ENCODE measurements at regions not wholly inside any gene's neighbourhood (a gene's known extent, or its start where the extent isn't known, plus 50 kb on each side); places are given as distances from the start of the nearest gene placed in this dataset.

DNA sequence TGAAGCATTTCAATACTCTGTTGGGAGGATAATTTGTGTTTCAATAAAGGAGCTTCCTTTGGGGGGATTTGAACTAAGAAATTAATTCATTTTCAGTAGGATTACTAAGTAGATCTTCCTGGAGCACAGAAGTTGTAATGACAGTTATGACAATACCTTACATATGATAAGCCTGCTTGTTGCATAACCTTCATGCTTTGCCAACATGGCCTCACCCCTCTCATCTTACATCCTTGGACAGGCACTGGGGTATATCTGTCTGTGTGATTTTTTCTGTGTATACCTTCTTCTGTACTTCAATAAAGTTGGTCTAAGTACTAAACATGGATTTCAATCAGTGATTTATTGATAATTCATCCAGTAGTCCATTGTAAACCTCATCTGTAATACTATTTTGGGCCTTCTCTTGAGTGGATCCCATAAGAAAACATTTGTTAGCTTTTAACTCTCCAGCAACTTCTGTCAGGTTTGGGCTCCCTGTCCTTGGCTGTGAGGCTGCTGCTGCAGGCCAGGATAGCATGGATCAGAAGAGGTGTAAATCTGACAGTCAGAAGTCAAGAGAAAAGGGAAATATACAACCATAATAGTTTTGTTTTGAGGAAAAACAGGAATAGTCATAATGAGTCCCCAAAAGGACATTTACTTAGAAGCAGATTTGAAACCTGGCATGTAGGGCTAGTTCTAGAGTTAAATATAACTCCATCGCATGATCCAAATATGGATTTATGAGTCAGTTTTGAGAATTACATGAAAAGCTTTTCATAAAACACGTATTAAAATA is 422.2 kb downstream of the KLF5 start:
- DNase-seq = no peak

DNA sequence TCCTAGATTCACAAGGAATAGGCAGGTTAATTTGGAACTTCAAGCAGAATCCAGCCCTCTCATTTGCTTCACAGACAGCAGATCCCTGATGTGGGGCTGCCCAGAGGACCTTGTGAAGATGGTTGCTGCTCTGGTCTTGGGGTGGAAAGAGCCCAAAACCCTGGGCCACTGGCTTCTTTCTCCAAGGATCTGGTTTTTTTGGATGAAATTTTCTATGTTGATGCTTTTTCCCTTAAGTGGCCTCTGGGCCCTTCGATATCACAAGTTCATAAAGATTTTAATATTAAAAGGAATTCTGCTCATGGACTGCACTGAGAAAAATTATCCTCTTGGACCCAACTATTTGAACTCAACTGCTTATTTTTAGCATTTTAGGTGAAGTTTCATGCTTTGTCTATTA is 421.1 kb downstream of the KLF5 start:
- no peak for DNase-seq

DNA sequence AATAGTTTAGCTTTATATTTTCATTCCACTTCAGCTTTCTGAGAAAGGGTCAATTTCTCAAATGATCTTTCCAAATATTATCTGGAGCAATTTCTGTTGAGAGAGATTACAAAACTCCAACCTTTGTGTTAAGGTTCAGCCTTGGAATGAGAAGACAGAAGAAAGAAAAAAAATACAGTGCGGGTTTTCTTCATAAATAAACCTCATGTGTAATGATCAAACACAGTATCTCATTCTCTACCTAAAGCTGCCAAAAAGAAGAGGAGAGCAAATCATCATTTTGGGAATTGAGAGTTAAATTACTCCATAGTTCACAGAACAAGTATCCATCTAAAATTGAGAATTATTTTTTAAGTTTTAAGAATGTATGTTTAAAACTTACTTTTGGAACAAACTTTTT is 420.5 kb downstream of the KLF5 start:
- DNase-seq = no peak

DNA sequence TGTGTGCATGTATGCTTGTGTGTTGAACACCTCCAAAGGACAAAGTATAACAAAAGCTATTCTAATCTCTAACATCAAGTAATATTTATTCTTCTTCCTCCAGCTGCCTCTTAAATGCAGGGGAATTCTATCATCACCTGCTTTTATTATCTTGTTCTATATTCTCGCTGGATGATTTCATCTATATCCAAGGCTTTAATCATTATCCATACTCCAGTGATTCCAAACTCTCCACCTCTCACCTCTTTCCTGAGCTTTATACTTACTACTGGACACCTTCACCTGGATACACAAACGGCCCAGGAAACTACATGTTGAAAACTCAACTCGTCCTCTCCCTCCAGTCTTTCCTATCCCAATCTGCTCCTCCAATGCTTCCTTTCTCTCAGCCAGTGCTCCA is 418.6 kb downstream of the KLF5 start:
- no peak for DNase-seq

DNA sequence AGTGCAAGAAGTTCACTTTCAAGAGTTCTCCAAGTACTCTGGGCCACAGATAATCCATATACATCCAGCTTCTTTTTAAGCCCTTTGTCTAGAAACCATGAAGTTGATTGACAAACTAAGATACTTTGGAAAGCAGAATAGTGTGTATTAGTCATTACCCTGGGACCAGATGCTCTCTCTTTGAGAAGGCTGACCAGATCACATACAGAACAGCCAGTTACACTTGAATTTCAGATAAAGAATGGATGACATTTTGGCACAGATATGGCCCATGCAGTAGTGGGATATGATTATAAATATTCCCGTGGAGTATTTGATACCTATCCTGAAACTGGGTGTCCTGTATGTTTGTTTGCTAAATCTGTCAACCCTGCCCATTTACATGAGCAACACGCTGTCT is 414.2 kb downstream of the KLF5 start:
- no peak for DNase-seq

DNA sequence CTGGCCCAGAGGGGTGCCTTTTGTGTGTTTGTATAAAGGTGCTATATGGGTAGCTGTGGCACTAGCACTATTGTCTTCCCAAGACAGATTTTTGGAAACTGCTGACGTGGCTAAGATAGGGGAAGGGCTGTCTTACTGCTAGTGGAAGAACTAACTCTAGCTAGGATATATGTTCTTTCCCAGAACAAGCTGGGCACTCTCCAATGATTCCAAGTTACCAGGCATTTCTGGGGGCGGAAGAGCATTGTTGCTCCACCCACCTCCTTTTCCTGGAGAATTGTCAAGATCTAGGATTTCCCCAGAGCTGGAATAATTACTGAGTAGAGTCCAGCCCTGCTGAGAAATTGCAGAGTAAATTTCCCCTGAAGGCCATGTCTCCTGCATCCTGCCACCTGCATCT is 408.3 kb downstream of the KLF5 start:
- no peak for DNase-seq

DNA sequence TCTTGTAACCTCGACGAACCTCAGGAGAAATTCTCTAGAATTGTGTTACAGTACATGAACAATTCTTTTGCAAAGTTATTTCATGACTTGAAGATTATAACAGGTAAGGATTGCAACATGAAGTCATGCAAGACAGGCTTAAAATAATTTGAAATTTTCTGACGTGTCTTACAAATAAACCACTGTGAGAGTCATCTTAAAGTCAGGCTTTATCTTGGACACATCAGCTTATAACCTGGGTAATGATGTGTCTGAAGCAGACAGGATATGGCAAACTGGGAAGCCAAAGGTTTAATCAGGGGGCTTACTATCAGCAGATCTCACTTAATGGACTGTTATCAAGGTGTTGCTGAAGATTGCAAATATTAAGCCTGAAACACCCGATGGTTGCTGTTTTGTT is 407.8 kb downstream of the KLF5 start:
- no peak for DNase-seq

DNA sequence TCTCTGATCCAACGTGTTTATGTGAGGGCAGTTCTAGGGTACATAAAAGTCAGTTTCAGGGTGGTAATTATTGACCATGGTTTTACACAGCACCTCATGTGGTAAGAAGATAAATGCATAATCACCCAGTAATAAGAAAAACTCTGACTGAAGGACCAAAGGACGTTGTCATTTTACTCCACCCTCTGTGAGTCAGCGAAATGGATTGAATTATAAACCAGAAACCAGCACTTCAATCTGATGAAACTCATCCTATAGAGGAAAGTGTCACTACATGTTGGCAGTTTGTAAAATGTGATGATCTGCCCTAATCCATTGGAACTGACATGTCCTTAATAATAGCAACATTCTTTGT is 406.8 kb downstream of the KLF5 start:
- DNase-seq = no peak

DNA sequence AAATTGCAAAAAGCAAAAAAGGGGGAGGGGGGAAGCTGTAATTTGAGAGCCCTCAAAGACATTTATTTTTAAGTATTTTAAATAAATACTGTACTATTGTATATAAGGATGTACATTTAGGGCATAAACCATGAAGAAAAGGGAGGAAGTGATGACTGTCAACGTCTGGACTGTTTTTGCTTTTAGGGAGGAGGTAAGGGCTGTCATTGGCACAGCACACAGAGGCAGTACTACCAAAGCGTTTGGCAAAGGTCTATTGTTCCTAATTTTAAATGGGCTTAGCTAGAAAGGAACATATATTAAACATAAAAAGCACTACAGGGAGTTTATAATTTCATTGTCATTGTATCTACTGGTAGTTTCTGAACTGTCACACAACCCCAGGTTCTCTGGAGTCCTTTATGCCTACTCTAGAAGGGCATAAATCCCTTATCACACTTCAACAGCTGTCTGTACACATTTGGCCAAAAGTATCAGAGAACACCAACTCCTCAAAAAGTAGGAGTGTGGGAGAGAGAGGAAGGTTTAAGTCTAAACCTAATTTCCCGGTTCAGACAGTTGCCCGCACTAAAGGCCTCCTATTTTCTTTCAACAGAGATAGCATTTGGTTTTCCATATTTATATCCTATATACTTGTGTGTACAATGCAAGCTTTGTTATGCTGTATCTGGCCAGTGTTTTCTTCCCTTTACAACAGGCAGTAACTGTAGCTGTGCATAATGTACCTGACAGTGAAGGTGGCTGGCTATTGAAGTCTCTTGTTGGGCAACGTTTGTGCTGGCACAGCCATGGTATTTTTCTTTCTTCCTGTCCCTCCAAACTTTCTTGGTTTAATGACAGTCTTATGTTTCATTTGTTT is 406.2 kb downstream of the KLF5 start:
- DNase-seq = no peak

DNA sequence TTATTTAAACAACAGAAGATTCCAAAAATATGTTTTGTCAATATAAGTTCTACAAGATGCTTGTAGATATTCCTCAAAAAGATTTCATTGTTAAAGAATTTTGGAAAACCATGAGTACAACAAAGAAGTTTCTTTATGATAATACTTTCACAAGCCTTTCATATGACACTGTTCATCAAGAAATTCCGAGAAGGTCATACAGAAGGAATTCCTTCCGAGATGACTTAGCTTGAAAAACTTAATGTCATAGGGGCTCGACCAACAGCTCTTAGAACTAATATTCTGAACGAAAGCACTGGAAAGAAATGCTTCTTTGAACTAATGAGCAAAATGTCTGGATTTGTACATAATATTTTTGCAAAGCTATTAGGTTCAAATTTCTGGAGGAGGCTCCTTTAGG is 403.4 kb downstream of the KLF5 start:
- DNase-seq = no peak

DNA sequence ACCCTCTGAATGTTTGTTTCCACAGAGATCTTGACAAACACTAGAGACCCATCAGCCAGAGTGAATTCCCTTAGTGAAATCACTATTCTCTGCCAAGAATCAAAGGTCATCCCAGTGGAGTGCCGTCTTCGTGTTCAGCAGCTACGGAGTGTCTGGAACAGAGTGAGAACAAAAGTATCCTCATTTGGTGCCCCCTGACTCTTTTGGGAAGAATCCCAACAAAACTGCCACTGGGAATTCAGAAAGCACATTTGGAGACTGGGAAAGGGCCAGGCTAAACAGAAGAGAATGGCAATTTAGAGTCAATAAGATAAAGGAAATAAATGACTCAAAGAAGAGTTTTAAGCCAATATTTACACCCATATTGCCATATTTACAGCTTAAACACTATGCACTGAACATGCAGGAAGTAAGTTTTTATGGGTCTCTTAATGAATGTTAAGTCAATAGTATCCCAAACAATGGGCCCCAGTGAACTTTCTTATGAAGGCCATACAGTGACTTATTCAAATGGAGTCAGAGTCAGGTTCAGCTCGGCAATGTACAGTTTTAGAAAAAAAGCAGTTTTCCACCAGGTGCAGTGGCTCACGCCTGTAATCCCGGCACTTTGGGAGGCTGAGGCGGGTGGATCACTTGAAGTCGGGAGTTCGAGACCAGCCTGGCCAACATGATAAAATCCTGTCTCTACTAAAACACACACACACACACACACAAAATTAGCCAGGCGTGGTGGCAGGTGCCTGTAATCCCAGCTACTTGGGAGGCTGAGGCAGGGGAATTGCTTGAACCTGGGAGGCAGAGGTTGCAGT is 392.6 kb downstream of the KLF5 start:
- no peak for DNase-seq

DNA sequence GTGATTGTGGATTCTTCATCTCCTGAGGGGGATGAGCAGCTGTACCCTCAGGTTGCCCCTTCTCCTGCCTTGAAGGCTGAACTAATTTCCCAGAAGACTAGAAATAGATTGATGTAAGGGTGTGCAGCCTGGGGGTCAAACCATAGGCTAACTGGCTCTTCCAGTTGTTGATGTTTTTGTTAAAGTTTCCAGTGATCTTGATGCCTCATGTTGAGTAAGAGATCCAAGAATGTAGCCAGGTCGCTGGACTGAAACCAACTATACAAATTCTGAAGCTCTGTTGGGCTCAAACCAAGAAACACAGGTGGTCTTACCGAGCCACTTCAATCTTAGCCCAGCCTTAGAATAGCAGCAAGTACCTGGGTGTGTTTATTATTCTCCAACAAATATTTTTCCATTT is 391.8 kb downstream of the KLF5 start:
- no peak for DNase-seq

DNA sequence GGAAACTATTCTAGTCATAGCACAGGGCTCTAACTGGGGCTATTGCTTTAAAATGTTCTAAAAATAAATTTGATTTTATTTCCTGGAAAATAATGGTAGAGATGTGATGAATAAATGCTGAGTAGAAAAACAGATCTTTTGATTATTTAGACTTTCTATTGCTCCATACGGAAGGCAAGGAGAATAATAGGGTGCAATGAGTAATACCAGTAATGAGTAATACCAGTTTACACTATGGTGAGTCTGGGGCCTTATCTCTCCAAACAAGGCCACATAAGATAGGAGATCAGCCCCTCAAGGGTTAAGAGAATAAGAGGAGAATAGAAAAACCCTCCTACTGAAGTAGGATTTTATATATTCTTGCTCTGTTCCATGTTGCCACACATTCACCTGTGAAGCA is 390.4 kb downstream of the KLF5 start:
- no peak for DNase-seq

DNA sequence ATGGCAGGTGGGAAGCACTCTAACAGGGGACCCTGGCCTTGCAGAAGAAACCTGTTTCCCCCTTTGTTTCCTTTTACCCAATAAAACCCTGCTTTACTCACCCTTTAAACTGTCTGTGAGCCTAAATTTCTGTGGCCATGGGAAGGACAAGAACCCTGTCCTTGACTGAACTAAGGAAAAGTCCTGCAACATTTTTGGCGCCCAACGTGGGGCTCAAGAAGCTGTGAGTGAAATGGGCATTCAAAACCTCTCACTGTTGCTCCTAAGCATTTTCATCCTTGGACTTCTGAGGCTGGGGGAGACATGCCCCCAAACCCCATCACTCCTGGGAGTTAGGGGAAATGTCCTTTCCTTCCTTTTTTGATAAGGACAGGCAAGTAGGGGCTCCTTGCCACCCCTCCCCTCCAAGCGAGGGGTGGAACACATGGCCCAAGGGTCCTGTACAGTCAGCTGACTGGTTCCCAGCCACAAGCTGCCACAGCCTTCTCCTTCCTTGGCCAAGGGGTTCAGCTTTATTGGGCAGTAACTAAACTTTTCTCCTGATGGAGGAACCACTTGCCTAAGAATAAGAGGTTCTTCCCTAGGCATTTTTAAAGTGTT is 381.6 kb downstream of the KLF5 start:
- DNase-seq = no peak

DNA sequence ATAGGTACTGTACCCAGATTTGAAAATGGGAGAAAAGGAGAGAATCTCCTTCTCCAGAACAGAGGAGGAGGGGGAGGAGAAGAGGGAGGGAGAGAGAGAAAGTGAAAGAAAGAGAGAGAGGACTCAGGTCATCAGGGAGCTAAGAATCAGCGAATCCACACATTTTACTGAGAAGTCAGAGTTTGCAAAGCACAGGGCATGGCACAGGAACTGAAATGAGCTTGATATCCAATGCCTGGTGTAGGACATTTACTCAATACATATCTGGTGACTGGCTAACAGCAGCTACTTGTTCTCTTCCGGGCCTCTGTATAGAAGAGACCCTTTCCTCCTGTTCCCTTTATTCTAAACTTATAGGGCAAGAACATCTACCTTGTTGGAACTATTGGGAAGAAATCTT is 375.1 kb downstream of the KLF5 start:
- DNase-seq = no peak

DNA sequence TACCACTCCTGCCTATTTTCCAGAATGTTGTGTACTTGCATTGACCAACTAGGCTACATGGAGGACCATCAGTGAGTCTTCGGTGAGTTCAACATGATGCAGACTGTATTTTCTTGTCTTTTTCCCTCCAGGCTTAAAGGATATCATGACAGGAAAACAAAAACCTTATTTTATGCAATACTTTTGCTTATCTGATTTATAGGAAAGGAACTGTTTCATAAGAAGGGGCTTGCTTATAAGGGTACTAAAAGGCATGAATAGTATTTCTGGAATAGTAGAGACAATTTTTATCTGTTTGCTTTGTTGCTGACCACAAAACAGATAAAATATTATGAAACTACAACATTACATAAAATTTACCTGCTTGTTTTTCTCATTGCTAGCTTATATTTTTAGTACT is 374.7 kb downstream of the KLF5 start:
- no peak for DNase-seq

DNA sequence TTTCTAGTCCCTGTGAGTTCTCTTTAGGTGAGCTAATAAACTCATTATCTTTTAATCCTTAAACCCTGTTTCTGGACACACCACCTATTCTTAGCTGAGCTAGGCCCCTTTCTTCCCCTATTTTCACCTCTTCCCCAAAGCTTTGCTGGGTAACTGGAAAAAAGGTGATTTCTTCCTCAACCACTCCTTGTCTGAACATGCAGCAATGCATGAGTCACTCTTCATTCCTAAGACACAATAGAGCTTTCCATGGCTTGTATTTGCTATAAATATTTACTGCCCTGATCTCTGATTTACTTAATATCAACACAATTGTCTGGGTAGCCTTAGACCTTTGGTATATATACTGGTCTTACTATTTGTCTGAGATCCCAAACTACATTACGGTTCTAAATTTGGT is 370.9 kb downstream of the KLF5 start:
- DNase-seq = no peak

DNA sequence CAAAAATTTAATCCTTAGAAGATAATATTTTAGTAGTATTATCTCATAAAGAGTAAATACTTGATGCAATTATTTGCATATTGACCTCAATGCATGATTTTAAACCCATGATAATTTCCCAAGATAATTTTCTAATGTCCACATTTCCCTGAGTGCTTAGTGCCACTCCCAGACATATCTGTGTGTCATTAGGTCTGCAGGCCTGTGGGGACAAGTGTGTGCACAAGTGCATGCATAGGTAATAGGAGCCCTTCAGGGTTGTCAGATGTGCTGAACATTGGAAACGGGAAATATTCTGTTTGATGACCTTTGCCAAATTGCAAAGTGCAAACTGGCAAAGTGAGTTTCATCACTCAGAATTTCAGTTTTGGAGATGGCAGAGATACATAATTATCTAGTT is 369.9 kb downstream of the KLF5 start:
- no peak for DNase-seq

DNA sequence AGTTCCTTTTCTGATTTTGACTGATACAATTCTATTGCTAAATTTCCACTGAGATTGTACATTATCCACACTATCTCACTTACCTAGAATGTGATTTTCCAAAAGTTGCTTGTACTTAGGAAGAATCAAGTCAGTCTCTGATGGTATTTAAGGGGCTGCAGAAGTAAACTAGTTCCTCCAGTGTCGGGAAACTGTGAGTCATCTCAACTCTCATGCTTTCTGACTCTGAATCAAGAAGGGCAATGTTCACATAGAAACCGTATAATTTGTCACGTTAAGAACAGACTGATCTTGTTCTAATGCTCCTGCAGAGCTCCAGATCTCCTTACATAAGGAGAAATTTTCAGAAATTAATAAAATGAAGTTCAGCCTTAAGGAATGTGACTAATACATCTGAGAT is 369.3 kb downstream of the KLF5 start:
- no peak for DNase-seq

DNA sequence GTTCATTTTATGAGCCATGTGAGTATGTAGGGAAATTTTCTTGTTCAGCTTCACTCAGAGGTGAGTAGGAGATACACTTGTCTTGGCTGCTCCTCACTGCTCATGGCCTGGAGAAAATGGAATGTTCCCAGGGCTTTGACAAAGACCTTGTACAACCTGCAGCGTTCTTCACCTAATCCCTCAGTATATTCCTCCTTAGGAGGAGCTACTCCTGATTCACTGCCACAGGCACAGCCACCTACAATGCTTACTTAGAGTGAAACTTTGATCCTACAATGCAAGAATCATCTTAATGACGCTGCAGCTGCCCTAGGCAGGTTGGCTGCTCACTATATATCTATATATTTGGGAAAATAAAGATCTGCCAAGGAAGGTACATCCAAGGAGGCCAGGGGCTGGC is 364.2 kb downstream of the KLF5 start:
- no peak for DNase-seq

DNA sequence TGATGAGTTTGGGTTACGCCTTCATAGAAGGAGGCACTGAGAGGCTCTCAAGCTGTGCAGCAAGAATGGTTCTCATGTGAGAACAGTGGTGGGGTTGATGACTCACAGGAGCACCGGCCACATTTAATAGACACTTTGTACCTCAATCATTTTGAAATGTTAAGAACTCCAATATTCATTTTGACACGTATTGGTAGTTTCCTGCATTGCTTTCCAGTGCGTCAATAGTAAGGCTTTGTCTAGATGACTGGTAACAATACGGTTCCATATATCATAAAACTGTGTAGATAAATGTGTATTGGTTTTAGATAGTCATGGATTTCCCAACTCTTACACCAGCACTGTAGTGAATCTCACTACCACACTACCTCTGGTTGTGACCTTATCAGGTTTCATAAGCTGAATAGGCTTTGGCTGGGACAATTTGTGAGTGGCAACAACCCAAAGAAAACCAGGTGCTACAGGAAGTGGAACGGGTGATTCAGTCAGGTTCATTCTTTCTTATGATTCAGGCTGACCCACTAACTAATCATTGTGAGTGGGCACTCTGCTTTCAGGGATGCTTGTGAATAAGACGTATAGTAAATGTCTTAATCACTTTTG is 362.6 kb downstream of the KLF5 start:
- DNase-seq = no peak

DNA sequence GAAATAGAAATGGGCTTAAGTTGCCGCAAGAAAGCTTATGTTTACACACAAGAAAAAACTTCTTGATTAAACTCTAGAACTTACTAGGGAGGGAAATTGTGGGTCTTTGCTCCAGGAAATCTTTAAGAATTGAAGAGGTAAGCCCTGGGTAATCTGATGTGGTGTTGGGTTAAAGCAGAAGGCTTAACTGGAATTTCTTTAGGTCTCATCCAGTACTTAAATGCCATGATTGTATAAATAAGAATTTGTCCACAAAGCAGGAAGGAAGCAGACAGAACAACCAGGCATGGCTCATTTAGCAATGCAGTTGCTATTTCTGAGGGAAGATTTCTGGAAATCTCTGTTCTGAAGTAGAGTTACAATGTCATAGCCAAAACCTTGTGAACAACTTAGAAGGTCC is 360.4 kb downstream of the KLF5 start:
- no peak for DNase-seq
